Dendritic cell treated with granulocyte-macrophage colony-stimulating factor and Interleukin-4, amounts not matched to agents 40 ng/mL and 50 ng/mL, for 4 days (primary cell): ENCODE measurements at regions not wholly inside any gene's neighbourhood (a gene's known extent, or its start where the extent isn't known, plus 50 kb on each side); places are given as distances from the start of the nearest gene placed in this dataset.
"Not testable (repeated sequence)": the region's sequence is repeated elsewhere in the genome, so short reads cannot be mapped to it uniquely, and the experiment has no call there.

ENCODE experiments used
- H3K27ac Mint-ChIP-seq: one replicate; pipeline ENCODE4 v1.8.0; 2022; ENCODE audit warnings: mild to moderate bottlenecking, mixed read lengths
- H3K27me3 Mint-ChIP-seq: one replicate; pipeline ENCODE4 v1.8.0; 2022; ENCODE audit warnings: mild to moderate bottlenecking, mixed read lengths
- H3K36me3 Mint-ChIP-seq: one replicate; pipeline ENCODE4 v1.8.0; 2022; ENCODE audit warnings: low read depth, mixed read lengths
- H3K4me1 Mint-ChIP-seq: one replicate; pipeline ENCODE4 v1.8.0; 2022; ENCODE audit warnings: low read depth, mixed read lengths
- H3K4me3 Mint-ChIP-seq: one replicate; pipeline ENCODE4 v1.8.0; 2022; ENCODE audit warnings: mild to moderate bottlenecking, moderate library complexity, mixed read lengths
- H3K9me3 Mint-ChIP-seq: one replicate; pipeline ENCODE4 v1.8.0; 2022; ENCODE audit warnings: mixed read lengths
- intact Hi-C: fragments of 100-400 bp; cut with micrococcal nuclease; formaldehyde crosslinking; loops from one replicate; pipeline ENCODE4 v1.15.0; 2022

DNA sequence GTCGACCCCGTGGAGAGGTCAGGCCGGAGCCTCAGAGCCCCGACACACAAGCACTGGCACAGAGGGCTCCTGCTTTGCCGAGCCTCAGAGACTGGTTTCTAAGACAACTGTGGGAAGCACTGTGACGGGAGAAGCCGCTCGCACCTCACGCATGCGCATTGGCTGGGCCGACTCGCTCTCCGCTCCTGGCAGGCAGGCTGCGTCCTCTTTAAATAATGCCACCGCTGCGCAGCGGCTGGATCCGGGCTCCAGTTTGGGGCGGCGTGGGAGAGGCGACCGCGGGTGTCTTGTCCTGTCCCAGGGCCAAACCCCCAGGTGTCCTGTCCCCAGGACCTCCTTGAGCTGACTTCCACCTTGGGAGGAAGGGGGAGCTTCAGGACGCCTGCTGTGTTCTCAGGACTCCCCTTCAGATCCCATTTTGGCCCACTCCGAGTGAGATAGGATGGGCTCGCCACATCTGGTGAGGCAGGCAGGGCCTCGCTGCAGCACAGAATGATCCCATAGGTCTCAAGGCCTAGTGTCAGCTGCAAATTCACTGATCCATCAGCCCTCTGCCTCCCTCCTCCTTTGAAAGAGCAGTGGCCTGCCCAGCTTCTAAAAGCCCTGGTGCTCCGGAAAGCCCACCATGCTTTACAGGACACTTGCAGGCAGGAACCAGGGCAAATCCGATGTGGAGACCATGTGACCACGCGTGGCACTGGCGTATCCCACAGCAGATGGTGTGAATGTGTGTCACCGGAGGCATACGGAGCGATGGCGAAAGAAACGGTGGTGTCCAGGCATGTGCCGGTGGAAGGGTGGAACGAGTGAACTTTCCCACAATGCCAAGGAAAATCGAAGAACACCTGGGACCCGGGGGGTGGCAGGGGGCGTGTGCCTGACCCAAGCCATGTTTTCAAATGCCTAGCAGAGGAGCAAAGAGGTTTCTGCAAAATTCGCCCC, 169.3 kb upstream of the ZNF337 start:
- Mint-ChIP-seq H3K27me3 (peaks cover 89% of the 10 kb centered on the region), H3K9me3 (no peaks in the 10 kb centered on the region), H3K4me3 (no peak overlapping the region), H3K4me1 (peaks cover 15% of the 10 kb centered on the region), H3K27ac (no peak overlapping the region), H3K36me3 (no peaks in the 10 kb centered on the region)
- intact Hi-C loops = loop anchor here (5.0 kb wide), 1 partner anchor 169 kb away; the partner anchor contains the start of gene ZNF337

DNA sequence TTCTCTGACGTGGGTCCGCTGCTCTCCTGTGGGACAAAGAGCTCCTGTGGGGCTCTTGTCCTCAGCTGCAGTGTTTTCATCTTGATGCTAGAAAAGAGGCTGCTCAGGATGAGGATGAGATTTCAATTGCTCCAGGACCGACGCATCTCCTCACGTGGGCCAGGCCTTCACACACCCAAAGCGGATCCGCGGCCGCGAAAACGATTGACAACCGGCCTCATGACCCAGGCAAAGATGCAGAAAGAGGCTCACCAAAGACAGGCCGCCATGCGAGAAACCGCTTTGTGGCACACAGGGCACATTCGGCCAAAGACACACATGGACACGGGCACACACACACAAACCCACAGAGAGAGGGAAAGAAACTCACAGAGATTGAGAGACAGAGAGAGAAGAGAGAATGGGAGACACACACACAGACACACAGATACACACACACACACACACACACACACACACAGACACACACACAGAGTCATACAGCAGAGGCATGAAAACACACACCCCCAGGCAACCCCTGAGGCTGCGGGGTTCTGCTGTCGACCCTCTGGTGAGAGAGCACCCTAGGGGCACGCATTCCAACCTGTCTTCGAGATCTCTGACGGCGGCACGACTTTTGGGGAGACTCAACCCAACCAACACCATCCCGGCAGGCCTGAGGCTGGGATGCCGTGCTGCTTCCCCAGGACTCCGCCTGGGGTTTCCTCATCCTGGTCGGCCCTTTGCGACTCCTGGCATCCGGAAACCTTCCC, 168.5 kb upstream of the ZNF337 start:
- H3K27ac Mint-ChIP-seq, H3K9me3 Mint-ChIP-seq, H3K4me3 Mint-ChIP-seq, H3K36me3 Mint-ChIP-seq: not testable (repeated sequence)
- Mint-ChIP-seq H3K4me1 (peaks cover 15% of the 10 kb centered on the region), H3K27me3 (peaks cover 97% of the 10 kb centered on the region)
- intact Hi-C loops = loop anchor here (5.0 kb wide), 1 partner anchor 168 kb away; the partner anchor contains the start of gene ZNF337

DNA sequence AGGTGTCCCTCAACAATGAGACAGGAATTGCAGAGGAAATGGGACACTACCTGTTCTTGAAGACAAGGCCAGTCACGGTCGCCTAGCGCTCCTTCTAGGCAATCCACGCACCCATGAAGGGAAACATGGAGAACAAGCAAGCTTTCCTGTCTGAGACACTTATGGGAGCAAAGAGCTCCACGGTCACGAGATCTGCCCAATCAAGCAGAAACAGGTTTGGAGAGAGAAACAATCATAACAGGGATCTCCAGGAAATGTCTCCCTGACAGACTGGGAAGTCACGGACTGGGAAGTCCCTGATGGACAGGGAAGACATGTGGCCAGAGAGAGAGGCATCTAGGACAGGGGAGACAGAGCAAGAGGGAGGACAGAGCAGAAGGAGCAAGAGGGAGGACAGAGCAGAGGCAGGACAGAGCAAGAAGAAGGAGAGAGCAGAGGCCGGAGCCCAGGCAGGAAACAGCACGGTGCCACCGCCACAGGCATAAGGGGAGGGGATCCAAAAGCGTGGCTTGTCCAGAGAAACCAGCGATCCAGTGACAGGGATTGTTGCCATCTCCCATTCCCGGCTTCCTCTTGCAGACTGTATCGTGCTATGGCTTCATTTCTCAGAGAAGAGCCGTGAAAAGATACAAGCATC, 167.8 kb upstream of the ZNF337 start:
- Mint-ChIP-seq H3K27ac (no peak overlapping the region), H3K36me3 (no peaks in the 10 kb centered on the region), H3K4me1 (peaks cover 16% of the 10 kb centered on the region), H3K4me3 (no peak overlapping the region), H3K9me3 (no peaks in the 10 kb centered on the region), H3K27me3 (peaks cover 100% of the 10 kb centered on the region)
- intact Hi-C loops = no loop called here

DNA sequence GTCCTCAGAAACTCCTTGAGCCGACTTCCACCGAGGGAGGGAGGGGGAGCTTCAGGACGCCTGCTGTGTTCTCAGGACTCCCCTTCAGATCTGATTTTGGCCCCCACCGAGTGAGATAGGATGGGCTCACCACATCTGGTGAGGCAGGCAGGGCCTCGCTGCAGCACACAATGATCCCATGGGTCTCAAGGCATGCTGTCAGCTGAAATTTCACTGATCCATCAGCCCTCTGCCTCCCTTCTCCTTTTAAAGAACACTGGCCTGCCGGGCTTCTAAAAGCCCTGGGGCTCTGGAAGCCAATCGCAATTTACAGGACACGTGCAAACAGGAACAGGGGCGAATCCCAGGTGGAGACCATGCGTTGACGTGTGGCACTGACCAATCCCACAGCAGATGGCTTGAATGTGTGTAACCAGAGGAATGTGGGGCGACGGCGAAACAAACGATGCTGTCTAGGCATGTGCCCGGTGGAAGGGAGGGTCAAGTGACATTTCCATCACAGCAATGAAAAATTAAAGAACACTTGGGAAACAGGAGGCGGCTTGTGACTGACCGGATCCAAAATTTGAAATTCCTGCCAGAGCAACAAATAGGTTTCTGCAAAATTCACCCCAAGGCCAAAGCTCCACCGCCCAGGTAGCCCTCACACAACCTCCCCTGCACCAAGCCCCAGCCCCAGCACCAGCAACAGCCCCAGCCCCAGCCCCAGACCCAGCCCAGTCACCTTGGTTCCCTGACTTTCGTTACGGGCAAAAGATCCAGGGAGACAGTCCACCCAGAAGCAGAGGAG, 167.1 kb upstream of the ZNF337 start:
- peaks cover 21% of the 10 kb centered on the region for H3K4me1 Mint-ChIP-seq
- H3K4me3 Mint-ChIP-seq = peak overlapping the region; percentile 58
- H3K27ac Mint-ChIP-seq = no peak overlapping the region
- H3K27me3 Mint-ChIP-seq = peaks cover 100% of the 10 kb centered on the region
- no peaks in the 10 kb centered on the region for H3K9me3 Mint-ChIP-seq
- intact Hi-C loops = no loop called here
- H3K36me3 Mint-ChIP-seq = no peaks in the 10 kb centered on the region

DNA sequence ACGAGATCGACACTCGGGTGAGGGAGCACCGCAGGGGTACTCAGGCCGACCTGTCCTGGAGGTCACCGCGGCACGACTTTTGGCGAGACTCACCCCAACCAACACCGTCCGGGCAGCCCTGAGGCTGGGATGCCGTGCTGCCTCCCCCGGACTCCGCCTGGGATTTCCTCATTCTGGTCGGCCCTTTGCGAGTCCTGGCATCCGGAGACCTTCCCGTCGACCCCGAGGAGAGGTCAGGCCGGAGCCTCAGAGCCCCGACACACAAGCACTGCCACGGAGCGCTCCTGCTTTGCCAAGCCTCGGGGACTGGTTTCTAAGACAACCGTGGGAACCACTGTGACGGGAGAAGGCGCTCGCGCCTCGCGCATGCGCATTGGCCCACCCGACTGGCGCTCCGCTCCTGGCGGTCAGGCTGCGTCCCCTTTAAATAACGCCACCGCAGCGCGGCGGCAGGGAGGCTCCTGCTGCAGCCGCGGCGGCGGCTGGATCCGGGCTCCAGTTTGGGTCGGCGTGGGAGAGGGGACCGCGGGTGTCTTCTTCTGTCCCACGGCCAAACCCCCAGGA, 166.4 kb upstream of the ZNF337 start:
- peaks cover 21% of the 10 kb centered on the region for H3K4me1 Mint-ChIP-seq
- H3K9me3 Mint-ChIP-seq, H3K27ac Mint-ChIP-seq: not testable (repeated sequence)

DNA sequence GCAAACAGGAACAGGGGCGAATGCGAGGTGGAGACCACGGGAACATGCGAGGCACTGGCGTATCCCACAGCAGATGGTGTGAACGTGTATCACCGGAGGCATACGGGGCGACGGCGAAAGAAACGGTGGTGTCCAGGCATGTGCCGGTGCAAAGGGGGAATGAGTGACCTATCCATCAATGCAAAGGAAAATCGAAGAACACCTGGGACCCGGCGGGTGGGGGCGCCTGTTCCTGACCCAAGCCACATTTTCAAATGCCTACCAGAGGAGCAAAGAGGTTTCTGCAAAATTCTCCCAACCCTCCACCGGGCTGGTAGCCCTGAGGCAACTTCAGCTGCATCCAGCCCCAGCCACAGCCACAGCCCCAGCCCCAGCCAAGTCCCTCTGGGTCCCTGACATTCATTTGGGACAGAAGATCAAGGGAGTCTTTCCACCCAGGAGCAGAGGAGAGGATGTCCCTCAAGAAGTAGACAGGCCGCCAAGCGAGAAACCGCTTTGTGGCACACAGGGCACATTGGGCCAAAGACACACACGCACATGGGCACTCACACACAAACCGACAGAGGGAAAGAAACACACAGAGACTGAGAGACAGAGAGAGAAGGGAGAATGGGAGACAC, 164.0 kb upstream of the ZNF337 start:
- Mint-ChIP-seq H3K36me3 (no peaks in the 10 kb centered on the region), H3K4me1 (peaks cover 18% of the 10 kb centered on the region)
- intact Hi-C loops = no loop called here

More for the DNA sequence above, 166.4 kb upstream of the ZNF337 start:
- Mint-ChIP-seq H3K27me3 (peaks cover 100% of the 10 kb centered on the region), H3K4me3 (peak overlapping the region; percentile 58)
- H3K36me3 Mint-ChIP-seq, intact Hi-C loops: not testable (repeated sequence)

DNA sequence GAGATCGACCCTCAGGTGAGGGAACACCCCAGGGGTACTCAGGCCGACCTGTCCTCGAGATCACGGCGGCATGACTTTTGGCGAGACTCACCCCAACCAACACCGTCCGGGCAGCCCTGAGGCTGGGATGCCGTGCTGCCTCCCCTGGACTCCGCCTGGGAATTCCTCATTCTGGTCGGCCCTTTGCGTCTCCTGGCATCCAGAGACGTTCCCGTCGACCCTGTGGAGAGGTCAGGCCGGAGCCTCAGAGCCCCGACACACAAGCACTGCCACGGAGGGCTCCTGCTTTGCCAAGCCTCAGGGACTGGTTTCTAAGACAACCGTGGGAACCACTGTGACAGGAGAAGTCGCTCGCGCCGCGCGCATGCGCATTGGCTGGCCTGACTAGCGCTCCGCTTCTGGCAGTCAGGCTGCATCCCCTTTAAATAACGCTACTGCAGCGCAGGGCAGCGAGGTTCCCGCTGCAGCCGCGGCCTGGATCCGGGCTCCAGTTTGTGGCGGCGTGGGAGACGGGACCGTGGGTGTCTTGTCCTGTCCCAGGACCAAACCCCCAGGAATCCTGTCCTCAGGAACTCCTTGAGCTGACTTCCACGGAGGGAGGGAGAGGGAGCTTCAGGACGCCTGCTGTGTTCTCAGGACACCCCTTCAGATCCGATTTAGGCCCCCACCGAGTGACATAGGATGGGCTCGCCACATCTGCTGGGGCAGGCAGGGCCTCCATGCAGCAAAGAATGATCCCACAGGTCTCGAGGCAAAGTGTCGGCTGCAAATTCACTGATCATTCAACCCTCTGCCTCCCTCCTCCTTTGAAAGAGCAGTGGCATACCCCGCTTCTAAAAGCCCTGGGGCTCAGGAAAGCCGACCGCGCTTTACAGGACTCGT, 163.2 kb upstream of the ZNF337 start:
- Mint-ChIP-seq H3K27me3 (peaks cover 91% of the 10 kb centered on the region), H3K9me3 (no peaks in the 10 kb centered on the region), H3K4me1 (peaks cover 13% of the 10 kb centered on the region), H3K27ac (no peak overlapping the region), H3K36me3 (no peaks in the 10 kb centered on the region), H3K4me3 (no peak overlapping the region)
- intact Hi-C loops = no loop called here

More for the DNA sequence above, 164.0 kb upstream of the ZNF337 start:
- Mint-ChIP-seq H3K4me3 (peak overlapping the region; percentile 44), H3K9me3 (no peaks in the 10 kb centered on the region), H3K27me3 (peaks cover 93% of the 10 kb centered on the region), H3K27ac (no peak overlapping the region)

DNA sequence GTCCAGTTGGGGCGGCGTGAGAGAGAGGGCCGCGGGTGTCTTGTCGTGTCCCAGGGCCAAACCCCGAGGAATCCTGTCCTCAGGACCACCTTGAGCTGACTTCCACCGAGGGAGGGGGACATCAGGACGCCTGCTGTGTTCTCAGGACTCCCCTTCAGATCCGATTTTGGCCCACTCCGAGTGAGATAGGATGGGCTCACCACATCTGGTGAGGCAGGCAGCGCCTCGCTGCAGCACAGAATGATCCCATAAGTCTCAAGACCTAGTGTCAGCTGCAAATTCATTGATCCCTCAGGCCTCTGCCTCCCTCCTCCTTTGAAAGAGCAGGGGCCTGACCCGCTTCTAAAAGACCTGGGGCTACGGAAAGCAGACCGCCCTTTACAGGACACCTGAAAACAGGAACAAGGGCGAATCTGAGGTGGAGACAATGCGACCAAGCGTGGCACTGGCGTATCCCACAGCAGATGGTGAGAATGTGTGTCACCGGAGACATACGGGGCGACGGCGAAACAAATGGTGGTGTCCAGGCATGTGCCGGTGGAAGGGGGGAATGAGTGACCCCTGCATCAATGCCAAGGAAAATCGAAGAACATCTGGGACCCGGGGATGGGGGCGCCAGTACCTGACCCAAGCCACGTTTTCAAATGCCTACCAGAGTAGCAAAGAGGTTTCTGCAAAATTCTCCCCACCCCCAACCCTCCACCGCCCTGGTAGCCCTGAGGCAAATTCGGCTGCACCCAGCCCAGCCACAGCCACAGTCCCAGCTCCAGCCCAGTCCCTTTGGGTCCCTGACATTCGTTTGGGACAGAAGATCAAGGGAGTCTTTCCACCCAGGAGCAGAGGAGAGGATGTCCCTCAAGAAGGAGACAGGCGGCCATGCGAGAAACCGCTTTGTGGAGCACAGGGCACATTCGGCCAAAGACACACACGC, 162.1 kb upstream of the ZNF337 start:
- H3K36me3 Mint-ChIP-seq = no peaks in the 10 kb centered on the region
- no peaks in the 10 kb centered on the region for H3K9me3 Mint-ChIP-seq
- H3K4me3 Mint-ChIP-seq = no peak overlapping the region
- intact Hi-C loops = no loop called here
- peaks cover 91% of the 10 kb centered on the region for H3K27me3 Mint-ChIP-seq
- H3K4me1 Mint-ChIP-seq = peaks cover 18% of the 10 kb centered on the region
- no peak overlapping the region for H3K27ac Mint-ChIP-seq

DNA sequence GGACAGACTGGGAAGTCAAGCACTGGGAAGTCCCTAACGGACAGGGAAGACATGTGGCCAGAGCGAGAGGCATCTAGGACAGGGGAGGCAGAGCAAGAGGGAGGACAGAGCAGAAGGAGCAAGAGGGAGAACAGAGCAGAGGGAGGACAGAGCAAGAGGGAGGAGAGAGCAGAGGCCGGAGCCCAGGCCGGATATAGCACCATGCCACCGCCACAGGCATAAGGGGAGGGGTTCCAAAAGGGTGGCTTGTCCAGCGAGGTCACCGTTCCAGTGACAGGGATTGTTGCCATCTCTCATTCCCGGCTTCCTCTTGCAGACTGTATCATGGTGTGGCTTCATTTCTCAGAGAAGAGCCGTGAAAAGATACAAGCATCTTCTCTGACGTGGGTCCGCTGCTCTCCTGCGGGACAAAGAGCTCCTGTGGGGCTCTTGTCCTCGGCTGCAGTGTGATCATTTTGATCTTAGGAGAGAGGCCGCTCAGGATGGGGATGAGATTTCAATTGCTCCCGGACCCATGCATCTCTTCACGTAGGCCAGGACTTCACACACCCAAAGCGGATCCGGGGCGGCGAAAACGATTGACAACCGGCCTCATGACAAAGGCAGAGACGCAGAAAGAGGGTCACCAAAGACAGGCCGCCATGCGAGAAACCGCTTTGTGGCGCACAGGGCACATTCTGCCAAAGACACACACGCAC, 160.6 kb upstream of the ZNF337 start:
- peaks cover 89% of the 10 kb centered on the region for H3K27me3 Mint-ChIP-seq
- H3K4me3 Mint-ChIP-seq, H3K9me3 Mint-ChIP-seq, H3K27ac Mint-ChIP-seq, intact Hi-C loops, H3K36me3 Mint-ChIP-seq: not testable (repeated sequence)
- peaks cover 19% of the 10 kb centered on the region for H3K4me1 Mint-ChIP-seq

DNA sequence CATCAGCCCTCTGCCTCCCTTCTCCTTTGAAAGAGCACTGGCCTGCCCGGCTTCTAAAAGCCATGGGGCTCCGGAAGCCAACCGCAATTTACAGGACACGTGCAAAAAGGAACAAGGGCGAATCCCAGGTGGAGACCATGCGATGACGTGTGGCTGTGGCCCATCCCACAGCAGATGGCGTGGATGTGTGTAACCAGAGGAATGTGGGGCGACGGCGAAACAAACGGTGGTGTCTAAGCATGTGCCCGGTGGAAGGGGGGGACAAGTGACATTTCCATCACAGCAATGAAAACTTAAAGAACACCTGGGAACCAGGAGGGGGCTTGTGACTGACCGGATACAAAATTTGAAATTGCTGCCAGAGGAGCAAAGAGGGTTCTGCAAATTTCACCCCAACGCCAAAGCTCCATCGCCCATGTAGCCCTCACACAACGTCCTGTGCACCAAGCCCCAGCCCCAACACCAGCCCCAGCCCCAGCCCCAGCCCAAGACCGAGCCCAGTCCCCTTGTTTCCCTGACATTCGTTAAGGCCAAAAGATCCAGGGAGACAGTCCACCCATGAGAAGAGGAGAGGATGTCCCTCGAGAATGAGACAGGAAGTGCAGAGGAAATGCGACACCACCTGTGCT, 159.7 kb upstream of the ZNF337 start:
- Mint-ChIP-seq H3K27ac (no peak overlapping the region), H3K4me3 (no peak overlapping the region), H3K9me3 (no peaks in the 10 kb centered on the region), H3K27me3 (peaks cover 88% of the 10 kb centered on the region), H3K36me3 (no peaks in the 10 kb centered on the region), H3K4me1 (peaks cover 19% of the 10 kb centered on the region)
- intact Hi-C loops = no loop called here
